ENCODE measurements at regions not wholly inside any gene's neighbourhood (a gene's known extent, or its start where the extent isn't known, plus 50 kb on each side); places are given as distances from the start of the nearest gene placed in this dataset.

DNA sequence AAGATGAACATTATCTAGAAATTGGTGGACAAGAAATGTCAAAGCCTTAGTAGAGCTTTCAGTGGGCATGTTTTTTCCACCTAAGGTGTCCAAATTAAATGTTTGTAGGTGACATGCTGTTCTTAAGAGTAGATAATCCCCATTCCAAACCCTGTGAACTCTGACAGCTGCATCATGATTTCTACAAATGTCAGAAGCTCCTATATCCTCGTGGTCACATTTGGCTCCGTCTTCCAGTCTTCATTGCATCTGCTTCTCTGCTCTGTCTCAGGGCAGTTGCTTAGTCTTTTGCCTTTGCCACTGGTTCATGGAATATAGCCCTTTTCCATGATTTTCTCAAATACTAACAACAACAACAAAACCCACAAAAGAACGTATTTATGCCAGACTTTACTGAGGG is 234.5 kb downstream of the DLEU7 start:
- Histone ChIP-seq H3K9ac (ENCODE audit: low read depth, low read length) (no peak overlapping the region), H3K4me3 (ENCODE audit: low read length) (no peak overlapping the region), H3K4me1 (ENCODE audit: insufficient read depth, low read length) (no peaks in the 10 kb centered on the region), H3K27ac (ENCODE audit: low read depth, low read length) (no peak overlapping the region), H3K27me3 (ENCODE audit: insufficient read depth, low read length) (no peaks in the 10 kb centered on the region), H3K9me3 (ENCODE audit: insufficient read depth, low read depth, low read length) (no peaks in the 10 kb centered on the region), H3K36me3 (ENCODE audit: insufficient read depth, low read length) (no peaks in the 10 kb centered on the region)
- WGBS = 94% methylated on average over 3 of the region's 3 CpGs

DNA sequence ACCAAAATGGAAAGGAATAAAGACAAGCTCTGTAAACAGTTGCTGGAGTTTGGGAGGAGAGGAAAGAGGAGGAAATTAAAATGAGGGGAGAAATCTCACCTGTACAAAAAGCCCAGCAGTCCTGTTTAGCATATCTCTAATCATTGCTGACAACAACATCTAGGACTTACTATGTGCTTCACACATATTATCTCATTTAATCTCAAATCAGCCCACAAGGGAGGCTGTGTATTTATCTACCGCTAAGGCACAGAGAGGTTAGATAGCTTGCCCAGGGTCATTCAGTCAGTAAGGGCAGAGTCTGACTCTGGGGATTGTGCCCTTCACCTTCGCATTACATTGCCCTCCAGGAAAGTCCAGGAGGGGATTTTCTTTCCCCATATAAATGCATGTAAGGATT is 233.3 kb downstream of the DLEU7 start:
- H3K27me3 ChIP-seq (ENCODE audit: insufficient read depth, low read length) = no peaks in the 10 kb centered on the region
- no peak overlapping the region for H3K4me3 ChIP-seq (ENCODE audit: low read length)
- no peak overlapping the region for H3K9ac ChIP-seq (ENCODE audit: low read depth, low read length)
- no peak overlapping the region for H3K27ac ChIP-seq (ENCODE audit: low read depth, low read length)
- H3K9me3 ChIP-seq (ENCODE audit: insufficient read depth, low read depth, low read length) = no peaks in the 10 kb centered on the region
- WGBS = 90% methylated on average over 2 of the region's 2 CpGs
- no peaks in the 10 kb centered on the region for H3K36me3 ChIP-seq (ENCODE audit: insufficient read depth, low read length)
- H3K4me1 ChIP-seq (ENCODE audit: insufficient read depth, low read length) = no peaks in the 10 kb centered on the region

DNA sequence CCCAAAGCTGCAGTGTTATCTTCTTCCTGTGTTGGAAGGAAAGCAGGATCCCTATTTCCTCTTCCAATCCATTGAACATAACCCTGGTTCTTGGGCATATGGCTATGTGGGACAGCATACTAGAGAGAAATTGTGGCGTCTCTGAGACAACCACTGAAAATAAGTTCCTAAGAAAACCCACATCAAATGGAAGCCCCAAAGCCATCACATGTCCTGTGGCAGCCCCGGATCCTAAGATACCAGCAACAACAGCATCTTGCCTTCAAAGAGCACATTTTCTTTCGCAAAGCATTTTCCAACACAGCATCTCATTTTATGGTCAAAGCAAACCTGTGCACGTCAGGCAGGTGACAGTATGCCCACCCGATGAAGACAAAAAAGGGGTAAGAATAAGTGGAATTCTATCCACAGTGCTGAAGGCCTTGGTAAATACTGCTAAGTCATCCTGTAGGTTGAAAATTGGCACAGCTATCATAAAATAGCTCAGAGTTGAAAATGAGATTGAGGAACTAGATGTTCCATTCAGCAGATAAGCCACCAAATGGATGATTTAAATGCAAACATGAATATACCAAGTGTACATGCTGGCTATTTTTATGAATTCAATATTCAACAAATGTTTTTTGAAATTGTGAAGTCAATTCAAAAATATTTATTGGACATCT is 232.2 kb downstream of the DLEU7 start:
- 97% methylated on average over 5 of the region's 5 CpGs for WGBS
- no peaks in the 10 kb centered on the region for H3K27me3 ChIP-seq (ENCODE audit: insufficient read depth, low read length)
- H3K4me3 ChIP-seq (ENCODE audit: low read length) = no peak overlapping the region
- no peaks in the 10 kb centered on the region for H3K36me3 ChIP-seq (ENCODE audit: insufficient read depth, low read length)
- no peaks in the 10 kb centered on the region for H3K4me1 ChIP-seq (ENCODE audit: insufficient read depth, low read length)
- H3K27ac ChIP-seq (ENCODE audit: low read depth, low read length) = no peak overlapping the region
- H3K9ac ChIP-seq (ENCODE audit: low read depth, low read length) = no peak overlapping the region
- no peaks in the 10 kb centered on the region for H3K9me3 ChIP-seq (ENCODE audit: insufficient read depth, low read depth, low read length)

DNA sequence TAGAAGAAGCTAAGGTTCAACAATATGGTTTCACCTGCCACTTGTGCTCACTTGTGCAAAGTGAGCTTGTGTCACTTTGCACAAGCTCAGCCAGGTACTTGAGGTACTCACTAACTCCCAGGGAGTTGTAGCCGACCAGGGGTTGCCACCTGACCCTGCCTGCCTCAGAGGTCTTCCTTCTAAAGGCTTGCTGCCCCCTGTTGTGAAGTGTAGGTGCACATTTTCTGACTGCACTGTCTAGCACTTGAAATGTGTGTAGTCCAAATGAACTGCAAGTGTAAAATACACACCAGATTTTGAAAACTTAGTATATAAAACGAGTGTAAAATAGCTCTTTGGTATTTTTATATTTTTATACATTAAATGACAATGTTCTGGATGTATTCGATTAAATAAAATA is 230.8 kb downstream of the DLEU7 start:
- H3K36me3 ChIP-seq (ENCODE audit: insufficient read depth, low read length) = no peaks in the 10 kb centered on the region
- 75% methylated on average over 1 of the region's 3 CpGs for WGBS
- H3K4me3 ChIP-seq (ENCODE audit: low read length) = no peak overlapping the region
- H3K27ac ChIP-seq (ENCODE audit: low read depth, low read length) = no peak overlapping the region
- H3K27me3 ChIP-seq (ENCODE audit: insufficient read depth, low read length) = no peaks in the 10 kb centered on the region
- H3K9ac ChIP-seq (ENCODE audit: low read depth, low read length) = no peak overlapping the region
- H3K9me3 ChIP-seq (ENCODE audit: insufficient read depth, low read depth, low read length) = no peaks in the 10 kb centered on the region
- H3K4me1 ChIP-seq (ENCODE audit: insufficient read depth, low read length) = no peaks in the 10 kb centered on the region

GRCh38 chr13:50613356-50613831 is 230.1 kb downstream of the DLEU7 start:
- H3K4me1 ChIP-seq (ENCODE audit: insufficient read depth, low read length) = no peaks in the 10 kb centered on the region
- H3K36me3 ChIP-seq (ENCODE audit: insufficient read depth, low read length) = no peaks in the 10 kb centered on the region
- WGBS = 92% methylated on average over 6 of the region's 6 CpGs
- H3K4me3 ChIP-seq (ENCODE audit: low read length) = no peak overlapping the region
- no peak overlapping the region for H3K9ac ChIP-seq (ENCODE audit: low read depth, low read length)
- H3K27me3 ChIP-seq (ENCODE audit: insufficient read depth, low read length) = no peaks in the 10 kb centered on the region
- no peak overlapping the region for H3K27ac ChIP-seq (ENCODE audit: low read depth, low read length)
- no peaks in the 10 kb centered on the region for H3K9me3 ChIP-seq (ENCODE audit: insufficient read depth, low read depth, low read length)

GRCh38 chr13:50615234-50615633 is 228.3 kb downstream of the DLEU7 start:
- Histone ChIP-seq H3K9me3 (ENCODE audit: insufficient read depth, low read depth, low read length) (no peaks in the 10 kb centered on the region), H3K9ac (ENCODE audit: low read depth, low read length) (no peak overlapping the region), H3K4me3 (ENCODE audit: low read length) (no peak overlapping the region), H3K27ac (ENCODE audit: low read depth, low read length) (no peak overlapping the region), H3K4me1 (ENCODE audit: insufficient read depth, low read length) (no peaks in the 10 kb centered on the region), H3K36me3 (ENCODE audit: insufficient read depth, low read length) (no peaks in the 10 kb centered on the region), H3K27me3 (ENCODE audit: insufficient read depth, low read length) (no peaks in the 10 kb centered on the region)
- 92% methylated on average over 2 of the region's 2 CpGs for WGBS

- Histone ChIP-seq H3K4me3 (ENCODE audit: low read length) (no peak overlapping the region), H3K27ac (ENCODE audit: low read depth, low read length) (no peak overlapping the region), H3K4me1 (ENCODE audit: insufficient read depth, low read length) (no peaks in the 10 kb centered on the region), H3K27me3 (ENCODE audit: insufficient read depth, low read length) (no peaks in the 10 kb centered on the region), H3K9ac (ENCODE audit: low read depth, low read length) (no peak overlapping the region), H3K9me3 (ENCODE audit: insufficient read depth, low read depth, low read length) (no peaks in the 10 kb centered on the region), H3K36me3 (ENCODE audit: insufficient read depth, low read length) (no peaks in the 10 kb centered on the region)
- 100% methylated on average over 1 of the region's 2 CpGs for WGBS
Measured at GRCh38 chr13:50616101-50616500, 227.4 kb downstream of the DLEU7 start.

DNA sequence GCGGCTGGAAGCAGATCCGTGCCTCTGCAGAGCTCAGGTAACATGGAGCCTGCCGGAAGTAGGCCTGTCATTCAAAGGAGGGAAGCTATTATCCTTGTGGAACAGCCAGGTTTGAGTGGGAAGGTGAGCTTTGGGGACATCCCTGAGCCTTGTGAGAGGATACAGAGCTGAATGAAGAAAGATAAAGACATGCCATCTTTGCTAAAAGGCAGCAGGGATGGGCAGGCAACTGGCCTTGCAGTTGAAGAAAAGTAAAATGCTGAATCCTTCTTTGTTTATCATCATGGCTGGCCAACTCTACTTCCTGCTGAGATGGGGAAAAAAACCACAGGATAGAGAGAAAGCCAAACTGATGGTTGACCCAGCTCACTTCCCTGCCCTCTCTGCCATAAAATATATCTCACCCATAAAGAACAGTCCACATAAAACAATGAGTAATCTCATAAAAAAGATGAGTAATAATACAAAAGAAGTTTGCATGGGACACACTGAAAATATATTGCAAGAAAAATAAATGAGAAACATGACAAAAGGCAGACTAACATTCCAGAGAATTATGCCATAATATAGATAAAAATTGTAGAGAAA is 226.3 kb downstream of the DLEU7 start:
- no peaks in the 10 kb centered on the region for H3K4me1 ChIP-seq (ENCODE audit: insufficient read depth, low read length)
- no peak overlapping the region for H3K27ac ChIP-seq (ENCODE audit: low read depth, low read length)
- 84% methylated on average over 3 of the region's 3 CpGs for WGBS
- H3K36me3 ChIP-seq (ENCODE audit: insufficient read depth, low read length) = no peaks in the 10 kb centered on the region
- H3K9ac ChIP-seq (ENCODE audit: low read depth, low read length) = no peak overlapping the region
- H3K9me3 ChIP-seq (ENCODE audit: insufficient read depth, low read depth, low read length) = no peaks in the 10 kb centered on the region
- H3K4me3 ChIP-seq (ENCODE audit: low read length) = no peak overlapping the region
- H3K27me3 ChIP-seq (ENCODE audit: insufficient read depth, low read length) = no peaks in the 10 kb centered on the region

DNA sequence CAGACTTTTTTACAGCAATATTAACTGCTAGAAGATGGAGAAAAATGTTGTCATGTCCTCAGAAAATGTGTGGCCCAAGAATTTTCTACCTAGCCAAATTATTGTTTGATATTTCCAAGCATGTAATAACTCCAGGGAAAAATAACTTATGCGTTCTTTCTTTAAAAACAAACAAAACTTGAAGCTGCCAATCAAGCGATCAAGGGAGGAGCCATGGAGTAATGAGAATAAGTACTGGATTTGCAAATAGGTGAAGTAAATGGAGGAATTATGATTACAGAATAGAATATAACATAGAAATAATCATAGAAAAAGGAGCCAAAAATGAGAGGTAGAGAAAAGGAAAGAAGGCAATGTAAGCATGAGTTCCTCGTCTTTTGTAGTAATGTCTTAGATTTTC is 225.3 kb downstream of the DLEU7 start:
- H3K4me3 ChIP-seq (ENCODE audit: low read length) = no peak overlapping the region
- 90% methylated on average over 3 of the region's 3 CpGs for WGBS

GRCh38 chr13:50626101-50626547 is 217.4 kb downstream of the DLEU7 start:
- WGBS = 92% methylated on average over 3 of the region's 3 CpGs
- no peak overlapping the region for H3K27ac ChIP-seq (ENCODE audit: low read depth, low read length)
- H3K9me3 ChIP-seq (ENCODE audit: insufficient read depth, low read depth, low read length) = no peaks in the 10 kb centered on the region
- no peaks in the 10 kb centered on the region for H3K36me3 ChIP-seq (ENCODE audit: insufficient read depth, low read length)
- no peak overlapping the region for H3K4me3 ChIP-seq (ENCODE audit: low read length)
- no peaks in the 10 kb centered on the region for H3K27me3 ChIP-seq (ENCODE audit: insufficient read depth, low read length)
- H3K9ac ChIP-seq (ENCODE audit: low read depth, low read length) = no peak overlapping the region
- no peaks in the 10 kb centered on the region for H3K4me1 ChIP-seq (ENCODE audit: insufficient read depth, low read length)

More for the DNA sequence above, 225.3 kb downstream of the DLEU7 start:
- no peaks in the 10 kb centered on the region for H3K27me3 ChIP-seq (ENCODE audit: insufficient read depth, low read length)
- no peaks in the 10 kb centered on the region for H3K36me3 ChIP-seq (ENCODE audit: insufficient read depth, low read length)
- H3K9ac ChIP-seq (ENCODE audit: low read depth, low read length) = no peak overlapping the region
- H3K4me1 ChIP-seq (ENCODE audit: insufficient read depth, low read length) = no peaks in the 10 kb centered on the region
- no peaks in the 10 kb centered on the region for H3K9me3 ChIP-seq (ENCODE audit: insufficient read depth, low read depth, low read length)
- H3K27ac ChIP-seq (ENCODE audit: low read depth, low read length) = no peak overlapping the region

- Histone ChIP-seq H3K9me3 (ENCODE audit: insufficient read depth, low read depth, low read length) (no peaks in the 10 kb centered on the region), H3K27ac (ENCODE audit: low read depth, low read length) (no peak overlapping the region), H3K9ac (ENCODE audit: low read depth, low read length) (no peak overlapping the region), H3K27me3 (ENCODE audit: insufficient read depth, low read length) (no peaks in the 10 kb centered on the region), H3K36me3 (ENCODE audit: insufficient read depth, low read length) (no peaks in the 10 kb centered on the region), H3K4me1 (ENCODE audit: insufficient read depth, low read length) (no peaks in the 10 kb centered on the region), H3K4me3 (ENCODE audit: low read length) (no peak overlapping the region)
- 88% methylated on average over 1 of the region's 1 CpG for WGBS
Measured at GRCh38 chr13:50627111-50627510, 216.4 kb downstream of the DLEU7 start.
